SK-N-SH (cell line): ENCODE measurements at regions not wholly inside any gene's neighbourhood (a gene's known extent, or its start where the extent isn't known, plus 50 kb on each side); places are given as distances from the start of the nearest gene placed in this dataset.
"Not testable (repeated sequence)": the region's sequence is repeated elsewhere in the genome, so short reads cannot be mapped to it uniquely, and the experiment has no call there.

Source experiments
- CTCF ChIA-PET: fragments of 300-600, 350-600 bp; formaldehyde crosslinking; extraction: SDS; loops from one replicate; lab custom pipeline; 2021; lab: Yijun Ruan, JAX
- POLR2A ChIA-PET: fragments of 350-600 bp; sonication (Branson Sonifier 250); formaldehyde crosslinking; extraction: SDS; loops from one replicate; lab custom pipeline; 2020; ENCODE audit warnings: antibody characterized with exemption, inconsistent platforms; lab: Yijun Ruan, JAX
- DNase-seq: peaks from one replicate; pipeline ENCODE4 v3.0.0; 2012
- H2AFZ ChIP-seq: fragments of 200-600 bp; sonication (generic); 2 replicates; pipeline ENCODE4 v1.8.1; 2016; ENCODE audit warnings: antibody characterized with exemption, mild to moderate bottlenecking, low read depth
- H3F3A ChIP-seq: fragments of 200-600 bp; sonication (generic); replicated peaks from 2 replicates; pipeline ENCODE3; 2016; ENCODE audit warnings: antibody characterized with exemption, mild to moderate bottlenecking; ENCODE audit not compliant: insufficient read depth
- H3K27ac ChIP-seq, 2 experiments: fragments of 200-500 bp in 1 of 2; fragments of 200-600 bp in 1 of 2; sonication (Bioruptor generic) in 1 of 2; sonication (generic), shearing (Covaris generic) in 1 of 2; 2 replicates each; pipeline versions ENCODE4 v1.5.1 to v1.6.1; 2014 to 2016; ENCODE audit warnings: low read depth in 2 of 2, inconsistent platforms in 1 of 2, low read length in 1 of 2, mild to moderate bottlenecking in 1 of 2, mixed read lengths in 1 of 2
- H3K27me3 ChIP-seq: fragments of 200-600 bp; sonication (generic), shearing (Covaris generic); 2 replicates; pipeline ENCODE4 v1.6.1; 2016; ENCODE audit warnings: mixed run types; ENCODE audit not compliant: insufficient read depth
- H3K36me3 ChIP-seq, 2 experiments: fragments of 200-500 bp in 1 of 2; fragments of 200-600 bp in 1 of 2; sonication (Bioruptor generic) in 1 of 2; sonication (generic) in 1 of 2; replicated peaks in 1 of 2; 2 replicates each; pipeline versions ENCODE3 to v1.5.1; 2014 to 2016; ENCODE audit warnings: low read length in 1 of 2, mild to moderate bottlenecking in 1 of 2; ENCODE audit not compliant: insufficient read depth in 2 of 2, control insufficient read depth in 1 of 2
- H3K4me1 ChIP-seq, 2 experiments: fragments of 200-500 bp in 1 of 2; fragments of 200-600 bp in 1 of 2; sonication (Bioruptor generic) in 1 of 2; sonication (generic), shearing (Covaris generic) in 1 of 2; 2 replicates each; pipeline versions ENCODE4 v1.5.1 to v1.6.1; 2014 to 2016; ENCODE audit warnings: low read depth in 1 of 2, low read length in 1 of 2, mixed run types in 1 of 2; ENCODE audit not compliant: insufficient read depth in 2 of 2, control insufficient read depth in 1 of 2
- H3K4me2 ChIP-seq: fragments of 200-600 bp; sonication (generic), shearing (Covaris generic); 2 replicates; pipeline ENCODE4 v1.6.1; 2017; ENCODE audit warnings: mixed run types
- H3K4me3 ChIP-seq, 2 experiments: fragments of 200-500 bp in 1 of 2; fragments of 200-600 bp in 1 of 2; sonication (Bioruptor generic) in 1 of 2; sonication (generic), shearing (Covaris generic) in 1 of 2; 2 replicates each; pipeline versions ENCODE4 v1.5.1 to v1.8.1; 2014 to 2016; ENCODE audit warnings: low read depth in 2 of 2, inconsistent platforms in 1 of 2, low read length in 1 of 2, mild to moderate bottlenecking in 1 of 2, mixed read lengths in 1 of 2, moderate library complexity in 1 of 2
- H3K79me2 ChIP-seq: fragments of 200-600 bp; sonication (generic); 2 replicates; pipeline ENCODE4 v1.8.1; 2017; ENCODE audit warnings: mild to moderate bottlenecking; ENCODE audit not compliant: insufficient read depth
- H3K9ac ChIP-seq: fragments of 200-600 bp; sonication (generic); 2 replicates; pipeline ENCODE4 v1.6.1; 2017; ENCODE audit warnings: mixed run types
- H3K9me2 ChIP-seq: fragments of 200-600 bp; sonication (generic); 2 replicates; pipeline ENCODE4 v1.6.1; 2017; ENCODE audit warnings: mixed run types
- H3K9me3 ChIP-seq: fragments of 200-600 bp; sonication (generic); 2 replicates; pipeline ENCODE4 v1.6.1; 2017; ENCODE audit warnings: mixed run types, mild to moderate bottlenecking, moderate library complexity
- H4K20me1 ChIP-seq: fragments of 200-600 bp; sonication (generic); 2 replicates; pipeline ENCODE4 v1.6.1; 2017; ENCODE audit warnings: mild to moderate bottlenecking, mixed run types; ENCODE audit not compliant: insufficient read depth
- EZH2phosphoT487 ChIP-seq: fragments of 200-600 bp; sonication (generic); IDR thresholded peaks from 2 replicates; pipeline ENCODE4 v1.6.1; 2017; ENCODE audit warnings: low read depth, mixed run types, mild to moderate bottlenecking, antibody characterized with exemption, moderate library complexity, borderline replicate concordance
- FOXJ3 ChIP-seq: sonication (generic); formaldehyde crosslinking; IDR thresholded peaks from 2 replicates; pipeline ENCODE4 v1.5.1; 2020; ENCODE audit warnings: mild to moderate bottlenecking, missing genetic modification reagents
- FOXM1 ChIP-seq: IDR thresholded peaks from 2 replicates; pipeline ENCODE4 v1.4.0; 2012; ENCODE audit warnings: low read depth, mild to moderate bottlenecking
- GABPA ChIP-seq: IDR thresholded peaks from 2 replicates; pipeline ENCODE4 v1.4.0; 2012; ENCODE audit warnings: low read depth, mild to moderate bottlenecking
- GATA2 ChIP-seq: sonication (generic); formaldehyde crosslinking; IDR thresholded peaks from 2 replicates; pipeline ENCODE4 v1.5.0; 2020; ENCODE audit warnings: mild to moderate bottlenecking, missing genetic modification reagents
- JUND ChIP-seq: IDR thresholded peaks from 2 replicates; pipeline ENCODE4 v1.4.0; 2012
- MXI1 ChIP-seq: IDR thresholded peaks from 2 replicates; pipeline ENCODE4 v1.6.1; 2012; ENCODE audit warnings: mild to moderate bottlenecking, low read depth, low read length, improper control_type of control experiment
- RAD21 ChIP-seq: IDR thresholded peaks from 2 replicates; pipeline ENCODE4 v1.6.1; 2012; ENCODE audit warnings: mild to moderate bottlenecking, low read length
- REST ChIP-seq: IDR thresholded peaks from 2 replicates; pipeline ENCODE4 v1.6.1; 2012; ENCODE audit warnings: mild to moderate bottlenecking, low read depth, low read length, moderate library complexity
- RFX5 ChIP-seq: IDR thresholded peaks from 2 replicates; pipeline ENCODE4 v1.6.1; 2012; ENCODE audit warnings: mild to moderate bottlenecking, improper control_type of control experiment, low read length
- SIN3A ChIP-seq: IDR thresholded peaks from 2 replicates; pipeline ENCODE4 v1.6.1; 2012; ENCODE audit warnings: low read depth, mild to moderate bottlenecking, low read length, moderate library complexity, borderline replicate concordance
- TEAD4 ChIP-seq: IDR thresholded peaks from 2 replicates; pipeline ENCODE4 v1.4.0; 2012; ENCODE audit warnings: mild to moderate bottlenecking, borderline replicate concordance; ENCODE audit not compliant: insufficient read depth
- USF1 ChIP-seq: IDR thresholded peaks from 2 replicates; pipeline ENCODE4 v1.4.0; 2012; ENCODE audit warnings: low read depth, borderline replicate concordance
- YY1 ChIP-seq: IDR thresholded peaks from 2 replicates; pipeline ENCODE4 v1.4.0; 2012; ENCODE audit warnings: low read depth, mild to moderate bottlenecking
- ZBTB33 ChIP-seq: IDR thresholded peaks from 2 replicates; pipeline ENCODE4 v1.4.0; 2012; ENCODE audit warnings: low read depth, borderline replicate concordance
- WGBS: methylation state at CpG from one replicate; pipeline ENCODE4 v1.1.6; 2017; ENCODE audit warnings: low lambda C conversion rate; 5-methylcytosine and 5-hydroxymethylcytosine counted together

DNA sequence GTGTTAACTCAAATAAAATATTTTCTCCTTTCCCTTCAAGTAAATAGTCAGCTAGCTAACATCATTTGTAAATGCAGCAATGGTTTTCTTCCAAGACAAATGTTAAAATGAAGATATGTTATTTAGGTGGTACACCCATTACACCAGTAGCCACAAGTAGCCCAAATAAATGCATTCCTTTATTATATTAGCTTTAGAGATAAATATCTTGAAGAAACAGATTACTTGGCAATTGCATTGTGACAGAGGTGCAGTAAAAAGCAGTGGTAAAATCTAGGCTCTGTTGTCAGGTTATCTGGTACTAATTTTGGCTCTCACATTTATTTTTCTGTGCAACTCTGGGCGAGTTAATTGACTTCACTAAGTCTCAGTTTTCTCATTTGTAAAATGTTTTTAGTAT is 193.0 kb downstream of the NAA11 start (continued):
- TF ChIP-seq REST = no peak
- no peak for TF ChIP-seq FOXM1
- no peak for TF ChIP-seq GABPA
- no peak for TF ChIP-seq USF1
- no peak for TF ChIP-seq JUND
- no peak for TF ChIP-seq MXI1
- no peak for TF ChIP-seq SIN3A
- TF ChIP-seq RFX5 = no peak

DNA sequence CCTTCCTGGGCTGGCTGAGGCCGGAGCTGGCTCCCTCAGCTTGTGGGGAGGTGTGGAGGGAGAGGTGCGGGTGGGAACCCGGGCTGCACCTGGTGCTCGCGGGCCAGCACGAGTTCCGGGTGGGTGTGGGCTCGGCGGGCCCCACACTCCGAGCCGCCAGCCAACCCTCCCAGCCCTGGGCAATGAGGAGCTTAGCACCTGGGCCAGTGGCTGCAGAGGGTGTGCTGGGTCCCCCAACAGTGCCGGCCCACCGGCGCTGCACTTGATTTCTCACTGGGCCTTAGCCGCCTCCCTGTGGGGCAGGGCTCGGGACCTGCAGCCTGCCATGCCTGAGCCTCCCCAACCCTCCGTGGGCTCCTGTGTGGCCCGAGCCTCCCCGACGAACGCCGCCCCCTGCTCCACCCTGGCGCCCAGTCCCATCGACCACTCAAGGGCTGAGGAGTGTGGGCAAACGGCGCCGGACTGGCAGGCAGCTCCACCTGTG is 182.7 kb upstream of the PAQR3 start:
- H3K9me3 ChIP-seq = no peaks in the 10 kb centered on the region
- H3K4me3 ChIP-seq = no peak overlapping the region
- no peaks in the 10 kb centered on the region for H3K9me2 ChIP-seq
- no peak overlapping the region for H2AFZ ChIP-seq
- no peaks in the 10 kb centered on the region for H3K4me1 ChIP-seq
- WGBS = 93% methylated on average over 5 of the region's 27 CpGs
- no peak overlapping the region for H3K27ac ChIP-seq
- H3K4me2 ChIP-seq = no peak overlapping the region
- no peak overlapping the region for H3K9ac ChIP-seq
- H3K27me3 ChIP-seq = no peaks in the 10 kb centered on the region
- H3F3A ChIP-seq = no peaks in the 10 kb centered on the region
- CTCF ChIA-PET = no interaction called here
- no peak for DNase-seq
- POLR2A ChIA-PET = no interaction called here
- H4K20me1 ChIP-seq = no peaks in the 10 kb centered on the region
- TF ChIP-seq YY1 = no peak
- no peaks in the 10 kb centered on the region for H3K36me3 ChIP-seq
- H3K79me2 ChIP-seq = no peaks in the 10 kb centered on the region

DNA sequence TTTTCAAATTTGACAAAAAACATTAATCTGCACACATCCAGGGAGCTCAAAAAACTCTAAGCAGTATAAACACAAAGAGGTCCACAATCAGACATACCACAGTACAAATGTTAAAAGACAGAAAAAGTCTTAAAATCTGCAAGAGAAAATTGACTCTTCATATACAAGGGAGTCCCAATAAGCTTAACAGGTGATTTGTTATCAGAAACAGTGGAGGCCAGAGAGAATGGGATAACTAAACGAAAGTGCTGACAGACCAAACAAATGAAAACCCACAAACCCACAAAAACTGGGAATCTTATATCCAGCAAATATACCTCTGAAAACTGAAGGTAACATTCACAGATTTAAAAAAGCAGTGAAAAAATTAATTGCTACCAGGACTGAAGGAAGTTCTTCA is 182.0 kb upstream of the PAQR3 start:
- Histone ChIP-seq H3K4me1 (no peaks in the 10 kb centered on the region), H3K9ac (no peak overlapping the region), H3K36me3 (no peaks in the 10 kb centered on the region), H3K4me2 (no peak overlapping the region), H3F3A (no peaks in the 10 kb centered on the region), H3K4me3 (no peak overlapping the region), H3K27ac (no peak overlapping the region), H3K9me3 (no peaks in the 10 kb centered on the region), H3K9me2 (no peaks in the 10 kb centered on the region), H4K20me1 (no peaks in the 10 kb centered on the region), H2AFZ (no peak overlapping the region), H3K79me2 (no peaks in the 10 kb centered on the region), H3K27me3 (no peaks in the 10 kb centered on the region)
- DNase-seq = no peak
- no peak for TF ChIP-seq GATA2 (CRISPR knock-in tag)
- no peak for TF ChIP-seq FOXJ3 (CRISPR knock-in tag)
- TF ChIP-seq MXI1 = no peak
- TF ChIP-seq TEAD4 = no peak
- no peak for TF ChIP-seq ZBTB33
- no peak for TF ChIP-seq EZH2phosphoT487
- TF ChIP-seq RAD21 = no peak
- ChIA-PET POLR2A (no interaction called here), CTCF (no interaction called here)
- 8% methylated on average over 1 of the region's 1 CpG for WGBS

- H3K27ac ChIP-seq, H3K79me2 ChIP-seq, CTCF ChIA-PET, H3K9me3 ChIP-seq, H4K20me1 ChIP-seq, H3K9me2 ChIP-seq, H2AFZ ChIP-seq, H3K36me3 ChIP-seq, H3K4me2 ChIP-seq, DNase-seq, POLR2A ChIA-PET, H3K4me1 ChIP-seq, H3K4me3 ChIP-seq, H3K27me3 ChIP-seq, H3F3A ChIP-seq, H3K9ac ChIP-seq: not testable (repeated sequence)
- WGBS = 70% methylated on average over 4 of the region's 4 CpGs
Measured at GRCh38 chr4:79117051-79117450, 177.8 kb upstream of the PAQR3 start.
